Ascending aorta (tissue), 2 donors: ENCODE measurements at regions not wholly inside any gene's neighbourhood (a gene's known extent, or its start where the extent isn't known, plus 50 kb on each side); places are given as distances from the start of the nearest gene placed in this dataset.

Source experiments
- DNase-seq, 2 donors: peaks; one replicate each; pipeline ENCODE4 v3.0.0-alpha.2; 2019; ENCODE audit warnings: low spot score in 2 of 2
- H3K27ac ChIP-seq, 2 donors: fragments of 200-600 bp; sonication (generic); one replicate each; pipeline ENCODE4 v1.5.1; 2016 to 2017; ENCODE audit warnings: mild to moderate bottlenecking in 1 of 2
- H3K27me3 ChIP-seq: fragments of 200-600 bp; sonication (generic); one replicate; pipeline ENCODE4 v1.5.1; 2017
- H3K36me3 ChIP-seq, 2 donors: fragments of 200-600 bp; sonication (generic); one replicate each; pipeline ENCODE4 v1.5.1; 2016
- H3K4me1 ChIP-seq, 2 donors: fragments of 200-600 bp; sonication (generic); one replicate each; pipeline ENCODE4 v1.5.1; 2016 to 2017; ENCODE audit warnings: mild to moderate bottlenecking in 1 of 2
- H3K4me3 ChIP-seq, 2 donors: fragments of 200-600 bp; sonication (generic); one replicate each; pipeline ENCODE4 v1.5.1; 2016 to 2017; ENCODE audit warnings: mild to moderate bottlenecking in 1 of 2
- H3K9me3 ChIP-seq, 2 donors: fragments of 200-600 bp; sonication (generic); one replicate each; pipeline ENCODE4 v1.5.1; 2016
- CTCF ChIP-seq, 3 experiments: fragments of 200-600 bp in 2 of 3; fragments of 450-650 bp in 1 of 3; sonication (generic) in 2 of 3; IDR thresholded peaks; one replicate each; pipeline ENCODE4 v1.5.1; 2016 to 2019; ENCODE audit warnings: antibody characterized with exemption in 3 of 3, mild to moderate bottlenecking in 1 of 3, moderate library complexity in 1 of 3
- intact Hi-C: fragments of 100-400 bp; cut with DNase I; formaldehyde crosslinking; loops from one replicate; pipeline ENCODE4 v1.15.1; 2023

DNA sequence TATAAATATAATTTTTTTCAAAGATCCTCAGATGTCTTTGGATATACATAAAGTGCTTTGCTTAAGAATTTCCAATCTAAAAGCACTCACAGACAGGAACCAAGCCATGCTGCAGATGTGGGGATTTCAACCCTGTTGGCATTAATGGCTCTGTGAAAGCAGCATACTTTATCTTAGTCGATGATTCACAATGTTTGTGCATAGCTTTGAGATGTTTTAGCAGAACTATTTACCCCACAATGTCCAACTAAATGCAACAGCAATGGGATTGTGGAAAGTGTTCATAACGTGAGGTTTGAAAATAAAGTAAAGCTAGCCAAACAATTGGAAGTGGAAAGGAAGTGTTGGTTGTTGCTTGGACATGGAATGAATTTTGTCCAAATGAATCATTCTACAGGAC lies 371.4 kb downstream of the SOX2 start:
- Histone ChIP-seq H3K36me3 (no peaks in the 10 kb centered on the region), H3K4me1 (no peaks in the 10 kb centered on the region), H3K27ac (no peak overlapping the region), H3K9me3 (no peaks in the 10 kb centered on the region), H3K27me3 (no peaks in the 10 kb centered on the region), H3K4me3 (no peak overlapping the region)
- intact Hi-C loops, result no loop called here
- no peak for DNase-seq
- no peak for TF ChIP-seq CTCF (IDR thresholded peaks at IDR 0.05)

GRCh38 chr3:182092662-182093262 lies 381.0 kb downstream of the SOX2 start:
- no peaks in the 10 kb centered on the region for H3K36me3 ChIP-seq
- no peaks in the 10 kb centered on the region for H3K27me3 ChIP-seq
- no peak overlapping the region for H3K27ac ChIP-seq
- no peak for DNase-seq
- H3K4me1 ChIP-seq, result no peaks in the 10 kb centered on the region
- H3K4me3 ChIP-seq, result no peak overlapping the region
- TF ChIP-seq CTCF (IDR thresholded peaks at IDR 0.05), result no peak
- no peaks in the 10 kb centered on the region for H3K9me3 ChIP-seq
- intact Hi-C loops, result no loop called here

- H3K4me3 ChIP-seq, result no peak overlapping the region
- no peaks in the 10 kb centered on the region for H3K9me3 ChIP-seq
- H3K27me3 ChIP-seq, result no peaks in the 10 kb centered on the region
- H3K36me3 ChIP-seq, result no peaks in the 10 kb centered on the region
- H3K27ac ChIP-seq, result no peak overlapping the region
- intact Hi-C loops, result no loop called here
- H3K4me1 ChIP-seq, result no peaks in the 10 kb centered on the region
- TF ChIP-seq CTCF (IDR thresholded peaks at IDR 0.05), result no peak
- no peak for DNase-seq
Observed at GRCh38 chr3:182094321-182094720, 382.6 kb downstream of the SOX2 start.

DNA sequence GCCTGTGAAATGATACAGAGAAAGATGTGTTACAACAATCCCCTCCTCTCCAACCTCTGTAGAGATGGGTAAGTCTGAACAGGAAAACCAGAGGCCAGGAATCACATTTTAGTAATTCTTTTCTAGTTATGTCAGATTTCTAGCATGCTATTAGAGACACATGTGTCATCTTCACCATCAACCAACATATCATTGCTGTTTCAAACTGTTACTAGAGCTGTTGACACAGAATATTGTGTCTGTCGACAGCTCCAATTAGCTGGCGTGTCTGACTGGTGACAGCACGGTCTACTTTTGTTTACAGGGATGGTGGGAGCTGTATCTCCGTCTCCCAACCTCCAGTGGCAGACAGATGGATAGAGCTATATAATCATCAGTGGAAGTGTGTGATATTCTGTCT lies 393.2 kb downstream of the SOX2 start:
- no peak for TF ChIP-seq CTCF (IDR thresholded peaks at IDR 0.05)
- Histone ChIP-seq H3K27ac (no peak overlapping the region), H3K27me3 (no peaks in the 10 kb centered on the region), H3K4me1 (no peaks in the 10 kb centered on the region), H3K9me3 (peaks cover 0 to 4% of the 10 kb centered on the region in 2 donors), H3K4me3 (no peak overlapping the region), H3K36me3 (no peaks in the 10 kb centered on the region)
- intact Hi-C loops, result no loop called here
- no peak for DNase-seq

DNA sequence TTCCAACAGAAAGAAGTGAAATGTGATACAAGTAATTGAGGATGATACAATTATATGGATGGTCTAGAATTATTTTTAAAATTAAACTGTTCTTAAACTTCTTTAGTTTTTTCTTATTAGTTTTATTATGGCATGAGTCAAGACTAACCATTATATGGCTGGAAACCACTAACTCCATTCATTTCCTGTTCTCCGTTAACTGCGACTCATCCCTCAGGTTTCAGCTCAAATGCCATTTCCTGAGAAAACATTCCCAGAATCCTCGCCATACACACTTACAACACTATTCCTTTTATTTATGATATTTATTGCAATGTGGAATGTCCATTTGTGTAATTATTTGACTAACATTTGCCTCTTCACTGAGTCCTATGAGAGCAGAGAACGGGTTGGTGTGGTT lies 394.1 kb downstream of the SOX2 start:
- intact Hi-C loops, result no loop called here
- Histone ChIP-seq H3K4me1 (no peaks in the 10 kb centered on the region), H3K4me3 (no peak overlapping the region), H3K9me3 (peaks cover 0 to 4% of the 10 kb centered on the region in 2 donors), H3K36me3 (no peaks in the 10 kb centered on the region), H3K27me3 (no peaks in the 10 kb centered on the region), H3K27ac (no peak overlapping the region)
- no peak for DNase-seq
- TF ChIP-seq CTCF (IDR thresholded peaks at IDR 0.05), result no peak

DNA sequence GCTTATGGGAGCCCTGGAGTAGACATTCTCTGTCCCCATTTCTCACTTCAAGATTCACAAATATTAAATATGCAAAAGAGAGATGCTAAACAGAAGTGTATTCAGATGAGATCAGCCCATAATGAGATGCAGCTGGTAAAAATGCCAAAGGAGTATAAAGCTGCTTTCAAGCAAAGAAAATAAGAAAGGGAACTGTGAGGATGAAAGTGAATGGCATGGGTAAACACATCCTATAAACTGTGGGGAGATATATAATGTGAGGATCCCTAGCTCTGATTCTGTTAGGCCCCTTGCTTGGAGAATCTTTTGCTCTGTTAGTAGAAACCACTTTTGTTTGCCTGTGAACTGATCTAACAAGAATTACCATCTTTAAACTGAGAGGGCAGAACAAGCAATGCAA lies 396.6 kb downstream of the SOX2 start:
- H3K27ac ChIP-seq, result no peak overlapping the region
- H3K9me3 ChIP-seq, result peaks cover 0 to 4% of the 10 kb centered on the region in 2 donors
- H3K4me3 ChIP-seq, result no peak overlapping the region
- H3K36me3 ChIP-seq, result no peaks in the 10 kb centered on the region
- H3K27me3 ChIP-seq, result no peaks in the 10 kb centered on the region
- no peak for DNase-seq
- TF ChIP-seq CTCF (IDR thresholded peaks at IDR 0.05), result no peak
- intact Hi-C loops, result no loop called here
- H3K4me1 ChIP-seq, result no peaks in the 10 kb centered on the region
